ENCODE measurements at regions not wholly inside any gene's neighbourhood (a gene's known extent, or its start where the extent isn't known, plus 50 kb on each side); places are given as distances from the start of the nearest gene placed in this dataset.

DNA sequence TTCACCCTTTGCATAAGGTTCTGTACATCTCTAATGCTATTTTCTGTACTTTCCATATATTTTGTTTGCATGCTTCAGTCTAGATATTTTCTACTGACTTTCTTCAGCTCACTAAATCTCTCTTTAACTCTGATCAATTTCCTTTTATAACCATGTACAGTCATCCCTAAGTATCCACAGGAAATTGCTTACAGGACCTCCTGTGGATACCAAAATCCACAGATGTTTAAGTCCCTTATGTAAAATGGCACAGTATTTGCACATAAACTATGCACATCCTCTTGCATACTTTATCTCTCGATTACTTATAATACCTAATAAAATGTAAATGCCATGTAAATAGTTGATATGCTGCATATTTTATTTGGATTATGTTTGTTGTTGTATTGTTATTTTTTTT is 442.1 kb downstream of the TLE4 start:
- Histone ChIP-seq H3K4me3 (ENCODE audit: control insufficient read depth in 2 of 3, extremely low read depth in 1 of 3, insufficient read depth in 2 of 3, low read depth in 1 of 3, low read length in 3 of 3) (no peak overlapping the region), H4K20me1 (ENCODE audit: control insufficient read depth, extremely low read depth, insufficient read depth, low read length) (no peaks in the 10 kb centered on the region), H3K9me1 (ENCODE audit: control insufficient read depth, extremely low read depth, insufficient read depth, low read length) (no peaks in the 10 kb centered on the region), H3K4me1 (ENCODE audit: control insufficient read depth, extremely low read depth, insufficient read depth, low read length) (no peaks in the 10 kb centered on the region), H3K79me2 (ENCODE audit: control insufficient read depth, insufficient read depth, low read length) (no peaks in the 10 kb centered on the region), H3K9me3 (ENCODE audit: control insufficient read depth, low read depth, low read length) (no peaks in the 10 kb centered on the region), H3K4me2 (ENCODE audit: control insufficient read depth, extremely low read depth, insufficient read depth, low read depth, low read length) (no peak overlapping the region), H3K36me3 (ENCODE audit: control insufficient read depth in 2 of 2, extremely low read depth in 1 of 2, insufficient read depth in 2 of 2, low read length in 2 of 2) (no peaks in the 10 kb centered on the region), H3K9ac (ENCODE audit: control insufficient read depth, extremely low read depth, insufficient read depth, low read length) (no peak overlapping the region), H2AFZ (ENCODE audit: control insufficient read depth, low read length) (no peak overlapping the region), H3K27me3 (ENCODE audit: control insufficient read depth, extremely low read depth, insufficient read depth, low read length) (no peaks in the 10 kb centered on the region), H3K27ac (ENCODE audit: control insufficient read depth, insufficient read depth, low read length) (no peak overlapping the region)
- dilution Hi-C loops (cut with MboI; ENCODE audit: extremely low pct_ligation_motif_present, low sequenced_read_pairs) = no loop called here
- TF ChIP-seq EZH2 (IDR thresholded peaks at IDR 0.05; ENCODE audit: low read length) = no peak
- TF ChIP-seq CTCF (optimal IDR thresholded peaks at IDR 0.05 in 1 of 3, IDR thresholded peaks at IDR 0.05 in 1 of 3, conservative IDR thresholded peaks at IDR 0.05 in 1 of 3; ENCODE audit: extremely low read depth in 1 of 3, insufficient read depth in 2 of 3, low read length in 3 of 3) = no peak
- FAIRE-seq = no peak
- DNase-seq (ENCODE audit: low read depth, low spot score) = no peak

GRCh38 chr9:80012557-80013330 is 441.0 kb downstream of the TLE4 start:
- Histone ChIP-seq H2AFZ (ENCODE audit: control insufficient read depth, low read length) (no peak overlapping the region), H3K4me2 (ENCODE audit: control insufficient read depth, extremely low read depth, insufficient read depth, low read depth, low read length) (no peak overlapping the region), H3K36me3 (ENCODE audit: control insufficient read depth in 2 of 2, extremely low read depth in 1 of 2, insufficient read depth in 2 of 2, low read length in 2 of 2) (no peaks in the 10 kb centered on the region), H3K27ac (ENCODE audit: control insufficient read depth, insufficient read depth, low read length) (no peak overlapping the region), H3K9me3 (ENCODE audit: control insufficient read depth, low read depth, low read length) (no peaks in the 10 kb centered on the region), H3K9me1 (ENCODE audit: control insufficient read depth, extremely low read depth, insufficient read depth, low read length) (no peaks in the 10 kb centered on the region), H3K4me1 (ENCODE audit: control insufficient read depth, extremely low read depth, insufficient read depth, low read length) (no peaks in the 10 kb centered on the region), H3K4me3 (ENCODE audit: control insufficient read depth in 2 of 3, extremely low read depth in 1 of 3, insufficient read depth in 2 of 3, low read depth in 1 of 3, low read length in 3 of 3) (no peak overlapping the region), H3K27me3 (ENCODE audit: control insufficient read depth, extremely low read depth, insufficient read depth, low read length) (no peaks in the 10 kb centered on the region), H3K79me2 (ENCODE audit: control insufficient read depth, insufficient read depth, low read length) (no peaks in the 10 kb centered on the region), H3K9ac (ENCODE audit: control insufficient read depth, extremely low read depth, insufficient read depth, low read length) (no peak overlapping the region), H4K20me1 (ENCODE audit: control insufficient read depth, extremely low read depth, insufficient read depth, low read length) (no peaks in the 10 kb centered on the region)
- no peak for DNase-seq (ENCODE audit: low read depth, low spot score)
- no peak for TF ChIP-seq EZH2 (IDR thresholded peaks at IDR 0.05; ENCODE audit: low read length)
- TF ChIP-seq CTCF (optimal IDR thresholded peaks at IDR 0.05 in 1 of 3, IDR thresholded peaks at IDR 0.05 in 1 of 3, conservative IDR thresholded peaks at IDR 0.05 in 1 of 3; ENCODE audit: extremely low read depth in 1 of 3, insufficient read depth in 2 of 3, low read length in 3 of 3) = no peak
- no peak for FAIRE-seq
- dilution Hi-C loops (cut with MboI; ENCODE audit: extremely low pct_ligation_motif_present, low sequenced_read_pairs) = no loop called here
